H1 (cell line): ENCODE measurements at regions not wholly inside any gene's neighbourhood (a gene's known extent, or its start where the extent isn't known, plus 50 kb on each side); places are given as distances from the start of the nearest gene placed in this dataset.

Source experiments
- CTCF ChIP-seq, 3 experiments: IDR thresholded peaks; 1 replicate in 2 of 3; 2 replicates in 1 of 3; pipeline versions ENCODE4 v1.5.1 to v1.6.1; 2011; ENCODE audit warnings: low read length in 3 of 3, mild to moderate bottlenecking in 3 of 3, inconsistent platforms in 2 of 3, low read depth in 1 of 3, moderate library complexity in 1 of 3; ENCODE audit not compliant: insufficient read depth in 1 of 3; ENCODE audit errors: control extremely low read depth in 1 of 3
- E2F6 ChIP-seq: IDR thresholded peaks from 2 replicates; pipeline ENCODE4 v1.6.1; 2012; ENCODE audit warnings: inconsistent platforms
- EZH2 ChIP-seq: fragments of 200-600 bp; sonication (generic); IDR thresholded peaks from 2 replicates; pipeline ENCODE4 v1.7.1; 2012; ENCODE audit warnings: low read depth, mild to moderate bottlenecking, moderate library complexity, low read length, inconsistent platforms; ENCODE audit not compliant: severe bottlenecking
- GABPA ChIP-seq: IDR thresholded peaks from 2 replicates; pipeline ENCODE4 v1.6.1; 2011; ENCODE audit warnings: mild to moderate bottlenecking, low read length, moderate library complexity, borderline replicate concordance; ENCODE audit not compliant: insufficient read depth
- MAFK ChIP-seq: IDR thresholded peaks from 2 replicates; pipeline ENCODE4 v1.6.1; 2012; ENCODE audit warnings: low read depth, mild to moderate bottlenecking, improper control_type of control experiment, low read length
- POLR2A ChIP-seq, 2 experiments: IDR thresholded peaks; 1 replicate in 1 of 2; 2 replicates in 1 of 2; pipeline ENCODE4 v1.6.1; 2011; ENCODE audit warnings: low read depth in 2 of 2, low read length in 2 of 2, mild to moderate bottlenecking in 2 of 2; ENCODE audit errors: control extremely low read depth in 1 of 2
- POLR2AphosphoS5 ChIP-seq: IDR thresholded peaks from 2 replicates; pipeline ENCODE4 v1.6.1; 2011; ENCODE audit warnings: low read depth, low read length
- SAP30 ChIP-seq: fragments of 300-600 bp; sonication (generic); IDR thresholded peaks from 2 replicates; pipeline ENCODE4 v1.7.1; 2012; ENCODE audit warnings: low read length, moderate library complexity, mild to moderate bottlenecking, inconsistent platforms; ENCODE audit not compliant: insufficient read depth, insufficient replicate concordance
- SIN3A ChIP-seq, 2 experiments: IDR thresholded peaks in 1 of 2; conservative IDR thresholded peaks in 1 of 2; 2 replicates each; pipeline ENCODE4 v1.6.1; 2011 to 2012; ENCODE audit warnings: low read length in 2 of 2, improper control_type of control experiment in 1 of 2, low read depth in 1 of 2, mild to moderate bottlenecking in 1 of 2
- SRF ChIP-seq: IDR thresholded peaks from 2 replicates; pipeline ENCODE4 v1.6.1; 2011; ENCODE audit warnings: mild to moderate bottlenecking, low read depth, low read length, moderate library complexity
- TCF12 ChIP-seq: IDR thresholded peaks from 2 replicates; pipeline ENCODE4 v1.6.1; 2011; ENCODE audit warnings: low read depth, mild to moderate bottlenecking, low read length

GRCh38 chr2:162992828-162993227, 154.3 kb upstream of the KCNH7 start:
- no peak for TF ChIP-seq CTCF (IDR thresholded peaks at IDR 0.05; ENCODE audit: control extremely low read depth in 1 of 3, insufficient read depth in 1 of 3, low read depth in 1 of 3, low read length in 3 of 3)
- no peak for TF ChIP-seq MAFK
- no peak for TF ChIP-seq SRF
- no peak for TF ChIP-seq POLR2A (IDR thresholded peaks at IDR 0.05; ENCODE audit: control extremely low read depth in 1 of 2, low read depth in 2 of 2, low read length in 2 of 2)
- TF ChIP-seq POLR2AphosphoS5, result no peak
- no peak for TF ChIP-seq E2F6
- no peak for TF ChIP-seq EZH2
- TF ChIP-seq SIN3A (conservative IDR thresholded peaks at IDR 0.05 in 1 of 2, IDR thresholded peaks at IDR 0.05 in 1 of 2; ENCODE audit: low read depth in 1 of 2, low read length in 2 of 2), result no peak
- TF ChIP-seq SAP30, result no peak
- no peak for TF ChIP-seq GABPA
- TF ChIP-seq TCF12, result no peak
